ENCODE measurements at regions not wholly inside any gene's neighbourhood (a gene's known extent, or its start where the extent isn't known, plus 50 kb on each side); places are given as distances from the start of the nearest gene placed in this dataset.

DNA sequence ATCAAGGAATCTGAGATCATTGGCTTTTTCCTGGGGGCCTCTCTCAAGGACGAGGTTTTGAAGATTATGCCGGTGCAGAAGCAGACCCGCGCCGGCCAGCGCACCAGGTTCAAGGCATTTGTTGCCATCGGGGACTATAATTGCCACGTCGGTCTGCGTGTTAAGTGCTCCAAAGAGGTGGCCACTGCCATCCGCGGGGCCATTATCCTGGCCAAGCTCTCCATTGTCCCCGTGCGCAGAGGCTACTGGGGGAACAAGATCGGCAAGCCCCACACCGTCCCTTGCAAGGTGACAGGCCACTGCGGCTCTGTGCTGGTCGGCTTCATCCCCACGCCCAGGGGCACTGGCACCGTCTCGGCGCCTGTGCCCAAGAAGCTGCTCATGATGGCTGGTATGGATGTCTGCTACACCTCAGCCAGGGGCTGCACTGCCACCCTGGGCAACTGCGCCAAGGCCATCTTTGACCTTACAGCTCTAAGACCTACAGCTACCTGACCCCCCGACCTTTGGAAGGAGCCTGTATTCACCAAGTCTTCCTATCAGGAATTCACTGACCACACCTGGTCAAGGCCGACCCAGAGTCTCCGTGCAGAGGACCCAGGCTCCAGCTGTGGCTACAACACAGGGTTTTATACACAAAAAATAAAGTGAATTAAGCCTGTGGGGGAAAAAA is 141.8 kb downstream of the SOCS6 start:
- H3K4me3 ChIP-seq (ENCODE audit: low read depth, low read length), result no peak overlapping the region
- DNase-seq (ENCODE audit: low read depth), result no peak
- no peak for TF ChIP-seq CTCF (IDR thresholded peaks at IDR 0.05; ENCODE audit: low read depth, low read length)
- TF ChIP-seq POLR2A (IDR thresholded peaks at IDR 0.05; ENCODE audit: extremely low read depth, insufficient read length), result no peak
- TF ChIP-seq, protein P1, sequence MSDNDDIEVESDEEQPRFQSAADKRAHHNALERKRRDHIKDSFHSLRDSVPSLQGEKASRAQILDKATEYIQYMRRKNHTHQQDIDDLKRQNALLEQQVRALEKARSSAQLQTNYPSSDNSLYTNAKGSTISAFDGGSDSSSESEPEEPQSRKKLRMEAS (IDR thresholded peaks at IDR 0.05; ENCODE audit: low read depth, low read length), result no peak
- no peak for TF ChIP-seq MYC (IDR thresholded peaks at IDR 0.05; ENCODE audit: low read depth, low read length)

DNA sequence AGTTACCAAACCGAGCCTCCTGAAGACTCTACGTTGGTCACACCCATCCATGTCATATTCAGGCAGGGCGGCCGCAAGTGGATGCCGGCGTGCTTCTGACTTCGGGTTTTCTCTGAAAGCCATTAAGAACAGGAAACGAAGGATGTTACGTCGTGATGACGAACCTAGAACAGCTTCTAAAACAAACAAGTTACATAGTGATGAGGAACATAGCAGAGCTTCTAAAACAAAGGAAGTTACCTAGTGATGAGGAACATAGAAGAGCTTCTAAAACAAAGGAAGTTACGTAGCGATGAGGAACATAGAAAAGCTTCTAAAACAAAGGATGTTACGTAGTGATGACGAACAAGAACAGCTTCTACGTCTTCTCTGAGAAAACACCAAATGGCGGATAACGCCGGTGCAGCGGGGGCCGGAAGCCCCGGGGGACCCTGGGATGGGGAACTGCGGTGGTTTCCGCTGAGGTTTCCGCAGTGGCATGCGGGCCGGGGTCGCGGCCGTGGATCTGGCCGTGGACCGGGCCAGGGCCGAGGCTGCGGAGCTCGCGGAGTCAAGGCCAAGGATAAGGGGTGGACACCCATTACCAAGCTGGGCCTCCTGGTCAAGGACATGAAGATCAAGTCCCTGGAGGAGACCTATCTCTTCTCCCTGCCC is 141.1 kb downstream of the SOCS6 start:
- TF ChIP-seq MYC (IDR thresholded peaks at IDR 0.05; ENCODE audit: low read depth, low read length) (no peak), CTCF (IDR thresholded peaks at IDR 0.05; ENCODE audit: low read depth, low read length) (no peak), POLR2A (IDR thresholded peaks at IDR 0.05; ENCODE audit: extremely low read depth, insufficient read length) (no peak)
- TF ChIP-seq, protein P1 (IDR thresholded peaks at IDR 0.05; ENCODE audit: low read depth, low read length), result no peak
- no peak for DNase-seq (ENCODE audit: low read depth)
- H3K4me3 ChIP-seq (ENCODE audit: low read depth, low read length), result no peak overlapping the region

- no peak for DNase-seq (ENCODE audit: low read depth)
- H3K4me3 ChIP-seq (ENCODE audit: low read depth, low read length), result no peak overlapping the region
- TF ChIP-seq, protein P1 (IDR thresholded peaks at IDR 0.05; ENCODE audit: low read depth, low read length), result no peak
- no peak for TF ChIP-seq MYC (IDR thresholded peaks at IDR 0.05; ENCODE audit: low read depth, low read length)
- TF ChIP-seq POLR2A (IDR thresholded peaks at IDR 0.05; ENCODE audit: extremely low read depth, insufficient read length), result no peak
- TF ChIP-seq CTCF (IDR thresholded peaks at IDR 0.05; ENCODE audit: low read depth, low read length), result no peak
Observed at GRCh38 chr18:70428439-70428838, 139.6 kb downstream of the SOCS6 start.

GRCh38 chr18:70426818-70427217 is 138.0 kb downstream of the SOCS6 start:
- H3K4me3 ChIP-seq (ENCODE audit: low read depth, low read length), result no peak overlapping the region
- no peak for DNase-seq (ENCODE audit: low read depth)
- TF ChIP-seq CTCF (IDR thresholded peaks at IDR 0.05; ENCODE audit: low read depth, low read length) (no peak), MYC (IDR thresholded peaks at IDR 0.05; ENCODE audit: low read depth, low read length) (no peak), POLR2A (IDR thresholded peaks at IDR 0.05; ENCODE audit: extremely low read depth, insufficient read length) (no peak)
- TF ChIP-seq, protein P1 (IDR thresholded peaks at IDR 0.05; ENCODE audit: low read depth, low read length), result no peak

GRCh38 chr18:70425236-70425635 is 136.4 kb downstream of the SOCS6 start:
- TF ChIP-seq, protein P1 (IDR thresholded peaks at IDR 0.05; ENCODE audit: low read depth, low read length), result no peak
- TF ChIP-seq POLR2A (IDR thresholded peaks at IDR 0.05; ENCODE audit: extremely low read depth, insufficient read length) (no peak), CTCF (IDR thresholded peaks at IDR 0.05; ENCODE audit: low read depth, low read length) (no peak), MYC (IDR thresholded peaks at IDR 0.05; ENCODE audit: low read depth, low read length) (no peak)
- no peak overlapping the region for H3K4me3 ChIP-seq (ENCODE audit: low read depth, low read length)
- no peak for DNase-seq (ENCODE audit: low read depth)

All from NB4 (cell line).